AG09309 (cell line): ENCODE measurements at regions not wholly inside any gene's neighbourhood (a gene's known extent, or its start where the extent isn't known, plus 50 kb on each side); places are given as distances from the start of the nearest gene placed in this dataset.

ENCODE experiments used
- DNase-seq: peaks from one replicate; pipeline ENCODE4 v3.0.0-alpha.2; 2010; ENCODE audit warnings: low read depth
- H3K4me3 ChIP-seq: 2 replicates; pipeline ENCODE4 v1.5.1; 2011; ENCODE audit warnings: mild to moderate bottlenecking, low read depth, low read length, moderate library complexity; ENCODE audit not compliant: control insufficient read depth
- CTCF ChIP-seq: IDR thresholded peaks from 2 replicates; pipeline ENCODE4 v1.5.1; 2011; ENCODE audit warnings: mild to moderate bottlenecking, low read depth, low read length, inconsistent platforms; ENCODE audit not compliant: insufficient read depth, control insufficient read depth; ENCODE audit errors: missing control alignments

- TF ChIP-seq CTCF, result no peak
- H3K4me3 ChIP-seq, result no peak overlapping the region
- DNase-seq, result no peak
Measured at GRCh38 chr12:74985986-74986319, 223.7 kb downstream of the KCNC2 start.

DNA sequence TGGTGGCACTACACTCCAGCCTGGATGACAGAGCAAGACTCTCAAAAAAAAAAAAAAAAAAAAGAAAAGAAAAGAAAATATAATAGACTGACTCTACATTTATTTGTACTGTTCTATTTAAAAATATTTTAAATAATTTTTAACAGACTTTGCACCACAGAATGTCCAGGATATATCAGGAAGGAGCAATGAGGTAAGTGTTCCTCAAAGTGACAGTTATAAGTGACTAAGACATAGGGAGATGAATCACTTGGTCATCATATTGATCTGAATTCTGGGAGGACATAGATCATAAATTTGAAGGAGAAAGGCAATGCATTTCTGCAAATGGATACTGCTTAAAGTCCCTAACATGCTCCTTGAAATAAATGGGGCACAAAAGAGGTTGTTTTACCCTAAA, 221.5 kb downstream of the KCNC2 start:
- TF ChIP-seq CTCF, result no peak
- H3K4me3 ChIP-seq, result no peak overlapping the region
- DNase-seq, result no peak
